HepG2 (cell line): ENCODE measurements at regions not wholly inside any gene's neighbourhood (a gene's known extent, or its start where the extent isn't known, plus 50 kb on each side); places are given as distances from the start of the nearest gene placed in this dataset.

Experiments
- ATAC-seq: fragments of 200-7000 bp; cut with Tn5 transposase; 3 replicates; pipeline ENCODE4 v1.9.1; 2020; ENCODE audit warnings: mild to moderate bottlenecking, moderate library complexity
- BruUV-seq: library from RNA; stranded (reverse); fragments of 400-500 nt; replicated peaks from 2 replicates; lab custom pipeline; 2021; lab: Mats Ljungman, UMichigan
- CTCF ChIA-PET: fragments of 300-600 bp; formaldehyde crosslinking; extraction: SDS; loops from one replicate; lab custom pipeline; 2021; ENCODE audit warnings: low total read pairs, inconsistent platforms, low intra/inter-chr PET ratio; lab: Yijun Ruan, JAX
- POLR2A ChIA-PET: fragments of 350-600 bp; sonication (Branson Sonifier 250); formaldehyde crosslinking; loops from one replicate; lab custom pipeline; 2020; ENCODE audit warnings: antibody characterized with exemption, inconsistent platforms; lab: Yijun Ruan, JAX
- DNase-seq: peaks from one replicate; pipeline ENCODE4 v3.0.0-alpha.2; 2015; ENCODE audit warnings: low spot score
- FAIRE-seq: peaks from 3 replicates; lab custom pipeline; 2011; peaks lifted over from hg19 to GRCh38; lab: Jason Lieb, UNC
- H2AFZ ChIP-seq: one replicate; pipeline ENCODE4 v1.6.1; 2011; ENCODE audit warnings: low read length, inconsistent platforms
- H3K27ac ChIP-seq: fragments of 300-600 bp; 3 replicates; pipeline ENCODE4 v1.8.0; 2011; ENCODE audit warnings: mixed run types, mild to moderate bottlenecking, mixed read lengths, low read length, inconsistent platforms; ENCODE audit not compliant: insufficient read depth; ENCODE audit errors: extremely low read length
- H3K27me3 ChIP-seq, 2 experiments: fragments of 200-600 bp in 1 of 2; 2 replicates in 1 of 2; 3 replicates in 1 of 2; pipeline versions ENCODE4 v1.6.0 to v1.8.0; 2011; ENCODE audit warnings: low read length in 2 of 2, mild to moderate bottlenecking in 2 of 2, moderate library complexity in 2 of 2, inconsistent platforms in 1 of 2; ENCODE audit not compliant: insufficient read depth in 2 of 2, control insufficient read depth in 1 of 2
- H3K36me3 ChIP-seq, 2 experiments: fragments of 200-600 bp in 1 of 2; replicated peaks in 1 of 2; 2 replicates in 1 of 2; 3 replicates in 1 of 2; pipeline versions ENCODE4 v1.5.1 to v1.8.0; 2011; ENCODE audit warnings: low read length in 2 of 2, inconsistent platforms in 1 of 2; ENCODE audit not compliant: insufficient read depth in 2 of 2, control insufficient read depth in 1 of 2
- H3K4me1 ChIP-seq: 2 replicates; pipeline ENCODE4 v1.5.1; 2012; ENCODE audit warnings: low read length, inconsistent platforms; ENCODE audit not compliant: insufficient read depth
- H3K4me2 ChIP-seq: 2 replicates; pipeline ENCODE4 v1.6.0; 2011; ENCODE audit warnings: low read depth, low read length, inconsistent platforms
- H3K4me3 ChIP-seq, 3 experiments: fragments of 200-600 bp in 1 of 3; sonication (generic), shearing (Covaris generic) in 1 of 3; replicated peaks in 1 of 3; 2 replicates each; pipeline ENCODE4 v1.5.1; 2011 to 2016; ENCODE audit warnings: low read length in 3 of 3, inconsistent platforms in 2 of 3, low read depth in 2 of 3, mild to moderate bottlenecking in 2 of 3, control low read depth in 1 of 3, mixed read lengths in 1 of 3; ENCODE audit not compliant: insufficient read depth in 1 of 3
- H3K79me2 ChIP-seq: one replicate; pipeline ENCODE4 v1.6.1; 2011; ENCODE audit warnings: low read length, inconsistent platforms; ENCODE audit not compliant: insufficient read depth
- H3K9ac ChIP-seq: 2 replicates; pipeline ENCODE4 v1.6.0; 2011; ENCODE audit warnings: mild to moderate bottlenecking, low read depth, low read length, inconsistent platforms; ENCODE audit not compliant: insufficient read depth
- H3K9me3 ChIP-seq: 2 replicates; pipeline ENCODE4 v1.5.1; 2012; ENCODE audit warnings: mild to moderate bottlenecking, low read length
- H4K20me1 ChIP-seq: 2 replicates; pipeline ENCODE4 v1.6.0; 2011; ENCODE audit warnings: inconsistent platforms, mild to moderate bottlenecking, low read length, moderate library complexity; ENCODE audit not compliant: insufficient read depth
- ADNP ChIP-seq: sonication (generic); formaldehyde crosslinking; IDR thresholded peaks from 2 replicates; pipeline ENCODE4 v1.4.0; 2020; ENCODE audit warnings: missing genetic modification reagents
- ATAD3A ChIP-seq: sonication (generic); formaldehyde crosslinking; IDR thresholded peaks from 2 replicates; pipeline ENCODE4 v1.4.0; 2020; ENCODE audit warnings: missing genetic modification reagents
- BRD4 ChIP-seq: sonication (generic); formaldehyde crosslinking; IDR thresholded peaks from 2 replicates; pipeline ENCODE4 v1.4.0; 2020; ENCODE audit warnings: missing genetic modification reagents
- CBFB ChIP-seq: sonication (generic); formaldehyde crosslinking; IDR thresholded peaks from 2 replicates; pipeline ENCODE4 v1.4.0; 2020; ENCODE audit warnings: missing genetic modification reagents
- FOXM1 ChIP-seq: sonication (generic); formaldehyde crosslinking; IDR thresholded peaks from 2 replicates; pipeline ENCODE4 v1.5.0; 2020; ENCODE audit warnings: missing genetic modification reagents
- KLF6 ChIP-seq: IDR thresholded peaks from 2 replicates; pipeline ENCODE4 v1.8.0; 2016; ENCODE audit warnings: missing biosample characterization, missing genetic modification reagents
- MED8 ChIP-seq: sonication (generic); formaldehyde crosslinking; IDR thresholded peaks from 2 replicates; pipeline ENCODE4 v1.8.1; 2023; ENCODE audit warnings: mild to moderate bottlenecking, missing genetic modification reagents; ENCODE audit not compliant: insufficient replicate concordance
- PAF1 ChIP-seq: IDR thresholded peaks from 2 replicates; pipeline ENCODE4 v1.6.1; 2016; ENCODE audit warnings: missing genetic modification reagents, missing compliant biosample characterization
- SATB2 ChIP-seq: sonication (generic); formaldehyde crosslinking; IDR thresholded peaks from 2 replicates; pipeline ENCODE4 v1.5.0; 2020; ENCODE audit warnings: missing genetic modification reagents
- SETDB1 ChIP-seq: sonication (generic); formaldehyde crosslinking; IDR thresholded peaks from 2 replicates; pipeline ENCODE4 v1.5.1; 2020; ENCODE audit warnings: missing genetic modification reagents, mild to moderate bottlenecking, borderline replicate concordance
- ZNF30 ChIP-seq: sonication (generic); formaldehyde crosslinking; IDR thresholded peaks from 2 replicates; pipeline ENCODE4 v1.5.0; 2020; ENCODE audit warnings: mild to moderate bottlenecking, missing genetic modification reagents
- ZNF382 ChIP-seq: sonication (generic); formaldehyde crosslinking; IDR thresholded peaks from 2 replicates; pipeline ENCODE4 v1.5.0; 2020; ENCODE audit warnings: missing genetic modification reagents, mild to moderate bottlenecking, borderline replicate concordance
- ZNF607 ChIP-seq: sonication (generic); formaldehyde crosslinking; IDR thresholded peaks from 2 replicates; pipeline ENCODE4 v1.5.1; 2020; ENCODE audit warnings: missing genetic modification reagents, mild to moderate bottlenecking, borderline replicate concordance
- ZNF850 ChIP-seq: sonication (generic); formaldehyde crosslinking; conservative IDR thresholded peaks from 2 replicates; pipeline ENCODE4 v1.9.0; 2021; ENCODE audit warnings: mild to moderate bottlenecking, missing genetic modification reagents
- ZNF891 ChIP-seq: sonication (generic); formaldehyde crosslinking; IDR thresholded peaks from 2 replicates; pipeline ENCODE4 v1.5.0; 2020; ENCODE audit warnings: mild to moderate bottlenecking, missing genetic modification reagents
- in situ Hi-C: cut with HindIII; loops from 2 replicates; pipeline ENCODE4 v1.10.0; 2017; ENCODE audit warnings: low pct_unique_long_range_greater_than_20kb; ENCODE audit not compliant: extremely low pct_ligation_motif_present
- intact Hi-C: fragments of 100-400 bp; cut with micrococcal nuclease; formaldehyde crosslinking; loops from one replicate; pipeline ENCODE4 v1.10.0; 2022; ENCODE audit not compliant: unreplicated experiment
- TF ChIP-seq, protein P1 (sequence below): sonication (generic); formaldehyde crosslinking; IDR thresholded peaks from 2 replicates; pipeline ENCODE4 v1.9.0; 2021; ENCODE audit warnings: missing genetic modification reagents, mild to moderate bottlenecking, borderline replicate concordance
- TF ChIP-seq, protein P2 (sequence below), 2 experiments: sonication (generic) in 1 of 2; formaldehyde crosslinking in 1 of 2; IDR thresholded peaks; 2 replicates each; pipeline versions ENCODE4 v1.6.1 to v1.9.0; 2014 to 2022; ENCODE audit warnings: antibody characterized with exemption in 1 of 2, borderline replicate concordance in 1 of 2, inconsistent platforms in 1 of 2, low read depth in 1 of 2, missing genetic modification reagents in 1 of 2
- TF ChIP-seq, protein P3 (sequence below): sonication (generic); formaldehyde crosslinking; IDR thresholded peaks from 2 replicates; pipeline ENCODE4 v1.4.0; 2020; ENCODE audit warnings: missing genetic modification reagents

DNA sequence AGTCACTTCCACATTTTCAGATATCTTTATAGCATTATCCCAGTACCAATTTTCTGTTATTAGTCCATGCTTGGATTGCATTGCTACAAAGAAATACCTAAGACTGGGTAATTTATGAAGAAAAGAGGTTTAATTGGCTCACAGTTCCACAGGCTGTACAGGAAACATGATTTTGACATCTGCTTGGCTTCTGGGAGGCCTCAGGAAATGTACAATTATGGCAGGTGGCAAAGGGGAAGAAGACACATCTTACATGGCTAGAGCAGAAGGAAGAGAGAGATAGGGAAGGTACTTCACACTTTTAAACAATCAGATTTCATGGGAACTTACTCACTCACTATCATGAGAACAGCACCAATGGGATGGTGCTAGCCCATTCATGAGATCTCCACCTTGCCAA, 172.3 kb upstream of the GPR149 start:
- no peak for TF ChIP-seq ZNF30 (CRISPR knock-in tag)
- no peak for TF ChIP-seq SATB2 (CRISPR knock-in tag)
- TF ChIP-seq PAF1: no peak
- no peak for TF ChIP-seq FOXM1 (CRISPR knock-in tag)
- TF ChIP-seq ADNP: no peak
- TF ChIP-seq KLF6: no peak
- TF ChIP-seq, protein P1, sequence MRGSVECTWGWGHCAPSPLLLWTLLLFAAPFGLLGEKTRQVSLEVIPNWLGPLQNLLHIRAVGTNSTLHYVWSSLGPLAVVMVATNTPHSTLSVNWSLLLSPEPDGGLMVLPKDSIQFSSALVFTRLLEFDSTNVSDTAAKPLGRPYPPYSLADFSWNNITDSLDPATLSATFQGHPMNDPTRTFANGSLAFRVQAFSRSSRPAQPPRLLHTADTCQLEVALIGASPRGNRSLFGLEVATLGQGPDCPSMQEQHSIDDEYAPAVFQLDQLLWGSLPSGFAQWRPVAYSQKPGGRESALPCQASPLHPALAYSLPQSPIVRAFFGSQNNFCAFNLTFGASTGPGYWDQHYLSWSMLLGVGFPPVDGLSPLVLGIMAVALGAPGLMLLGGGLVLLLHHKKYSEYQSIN (CRISPR knock-in tag): no peak
- no peak for TF ChIP-seq MED8 (CRISPR knock-in tag)
- no peak for TF ChIP-seq ATAD3A
- TF ChIP-seq ZNF850 (CRISPR knock-in tag): no peak
- no peak for TF ChIP-seq ZNF891
- no peak for TF ChIP-seq ZNF607 (CRISPR knock-in tag)
- TF ChIP-seq, protein P2, sequence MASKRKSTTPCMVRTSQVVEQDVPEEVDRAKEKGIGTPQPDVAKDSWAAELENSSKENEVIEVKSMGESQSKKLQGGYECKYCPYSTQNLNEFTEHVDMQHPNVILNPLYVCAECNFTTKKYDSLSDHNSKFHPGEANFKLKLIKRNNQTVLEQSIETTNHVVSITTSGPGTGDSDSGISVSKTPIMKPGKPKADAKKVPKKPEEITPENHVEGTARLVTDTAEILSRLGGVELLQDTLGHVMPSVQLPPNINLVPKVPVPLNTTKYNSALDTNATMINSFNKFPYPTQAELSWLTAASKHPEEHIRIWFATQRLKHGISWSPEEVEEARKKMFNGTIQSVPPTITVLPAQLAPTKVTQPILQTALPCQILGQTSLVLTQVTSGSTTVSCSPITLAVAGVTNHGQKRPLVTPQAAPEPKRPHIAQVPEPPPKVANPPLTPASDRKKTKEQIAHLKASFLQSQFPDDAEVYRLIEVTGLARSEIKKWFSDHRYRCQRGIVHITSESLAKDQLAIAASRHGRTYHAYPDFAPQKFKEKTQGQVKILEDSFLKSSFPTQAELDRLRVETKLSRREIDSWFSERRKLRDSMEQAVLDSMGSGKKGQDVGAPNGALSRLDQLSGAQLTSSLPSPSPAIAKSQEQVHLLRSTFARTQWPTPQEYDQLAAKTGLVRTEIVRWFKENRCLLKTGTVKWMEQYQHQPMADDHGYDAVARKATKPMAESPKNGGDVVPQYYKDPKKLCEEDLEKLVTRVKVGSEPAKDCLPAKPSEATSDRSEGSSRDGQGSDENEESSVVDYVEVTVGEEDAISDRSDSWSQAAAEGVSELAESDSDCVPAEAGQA (IDR thresholded peaks at IDR 0.05; ENCODE audit: low read depth): no peak
- TF ChIP-seq, protein P2 (CRISPR knock-in tag; IDR thresholded peaks at IDR 0.05; ENCODE audit: borderline replicate concordance): no peak
- TF ChIP-seq, protein P3, sequence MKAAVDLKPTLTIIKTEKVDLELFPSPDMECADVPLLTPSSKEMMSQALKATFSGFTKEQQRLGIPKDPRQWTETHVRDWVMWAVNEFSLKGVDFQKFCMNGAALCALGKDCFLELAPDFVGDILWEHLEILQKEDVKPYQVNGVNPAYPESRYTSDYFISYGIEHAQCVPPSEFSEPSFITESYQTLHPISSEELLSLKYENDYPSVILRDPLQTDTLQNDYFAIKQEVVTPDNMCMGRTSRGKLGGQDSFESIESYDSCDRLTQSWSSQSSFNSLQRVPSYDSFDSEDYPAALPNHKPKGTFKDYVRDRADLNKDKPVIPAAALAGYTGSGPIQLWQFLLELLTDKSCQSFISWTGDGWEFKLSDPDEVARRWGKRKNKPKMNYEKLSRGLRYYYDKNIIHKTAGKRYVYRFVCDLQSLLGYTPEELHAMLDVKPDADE: no peak
- no peak for TF ChIP-seq BRD4 (CRISPR knock-in tag)
- no peak for TF ChIP-seq ZNF382 (CRISPR knock-in tag)
- TF ChIP-seq SETDB1 (CRISPR knock-in tag): no peak
- no peak for TF ChIP-seq CBFB (CRISPR knock-in tag)
- POLR2A ChIA-PET: no interaction called here
- Histone ChIP-seq H3K36me3 (no peaks in the 10 kb centered on the region), H3K4me1 (no peaks in the 10 kb centered on the region), H3K4me2 (no peak overlapping the region), H2AFZ (no peak overlapping the region), H3K27ac (no peak overlapping the region), H3K4me3 (no peak overlapping the region), H3K9ac (no peak overlapping the region), H3K79me2 (no peaks in the 10 kb centered on the region), H3K27me3 (no peaks in the 10 kb centered on the region), H3K9me3 (no peaks in the 10 kb centered on the region), H4K20me1 (no peaks in the 10 kb centered on the region)
- no TSS peak for BruUV-seq
- FAIRE-seq (no peak), ATAC-seq (no peak), DNase-seq (no peak)
- in situ Hi-C loops: no loop called here
- intact Hi-C loops: no loop called here
- CTCF ChIA-PET: no interaction called here
